HEK293 (cell line): ENCODE measurements at regions not wholly inside any gene's neighbourhood (a gene's known extent, or its start where the extent isn't known, plus 50 kb on each side); places are given as distances from the start of the nearest gene placed in this dataset.

ENCODE experiments used
- CTCF ChIA-PET: fragments of 350-600 bp; formaldehyde crosslinking; extraction: SDS; loops from one replicate; lab custom pipeline; 2021; ENCODE audit warnings: antibody characterized with exemption; lab: Yijun Ruan, JAX
- POLR2A ChIA-PET: fragments of 300-600 bp; formaldehyde crosslinking; extraction: SDS; loops from one replicate; lab custom pipeline; 2020; ENCODE audit warnings: antibody characterized with exemption, inconsistent platforms; lab: Yijun Ruan, JAX
- H3K27ac ChIP-seq: fragments of 200-500 bp; sonication (Bioruptor generic); 2 replicates; pipeline ENCODE4 v1.5.1; 2014; ENCODE audit warnings: low read depth, low read length, control low read depth, inconsistent platforms; ENCODE audit errors: extremely low read depth
- H3K36me3 ChIP-seq, 2 experiments: fragments of 200-500 bp in 1 of 2; sonication (Bioruptor generic) in 1 of 2; 1 replicate in 1 of 2; 2 replicates in 1 of 2; pipeline ENCODE4 v1.5.1; 2014 to 2017; ENCODE audit warnings: inconsistent platforms in 2 of 2, low read length in 2 of 2; ENCODE audit not compliant: control insufficient read depth in 2 of 2, insufficient read depth in 1 of 2
- H3K4me1 ChIP-seq: fragments of 200-500 bp; sonication (Bioruptor generic); 2 replicates; pipeline ENCODE4 v1.5.1; 2014; ENCODE audit warnings: mild to moderate bottlenecking, low read length, inconsistent platforms; ENCODE audit not compliant: control insufficient read depth, insufficient read depth
- H3K4me3 ChIP-seq: 2 replicates; pipeline ENCODE4 v1.5.1; 2011; ENCODE audit warnings: low read depth, mild to moderate bottlenecking, control low read depth, low read length, moderate library complexity
- H3K9me3 ChIP-seq: fragments of 200-500 bp; sonication (Bioruptor generic); 2 replicates; pipeline ENCODE4 v1.5.1; 2014; ENCODE audit warnings: low read depth, low read length, inconsistent platforms; ENCODE audit not compliant: control insufficient read depth, insufficient read depth
- RBAK ChIP-seq: fragments of 450-650 bp; formaldehyde crosslinking; IDR thresholded peaks from 2 replicates; pipeline ENCODE4 v1.5.1; 2016; ENCODE audit warnings: missing biosample characterization, missing genetic modification characterization
- REPIN1 ChIP-seq: fragments of 450-650 bp; formaldehyde crosslinking; IDR thresholded peaks from 2 replicates; pipeline ENCODE4 v1.5.1; 2017; ENCODE audit warnings: missing biosample characterization, missing genetic modification characterization, low read depth
- SCRT1 ChIP-seq: fragments of 450-650 bp; formaldehyde crosslinking; IDR thresholded peaks from 2 replicates; pipeline ENCODE4 v1.5.1; 2016; ENCODE audit warnings: missing biosample characterization, missing genetic modification characterization, borderline replicate concordance
- ZNF266 ChIP-seq: fragments of 450-650 bp; formaldehyde crosslinking; IDR thresholded peaks from 2 replicates; pipeline ENCODE4 v1.5.1; 2016; ENCODE audit warnings: missing biosample characterization, missing genetic modification characterization, low read depth
- ZNF366 ChIP-seq: fragments of 450-650 bp; formaldehyde crosslinking; conservative IDR thresholded peaks from 2 replicates; pipeline ENCODE4 v1.5.1; 2016; ENCODE audit warnings: missing biosample characterization, missing genetic modification characterization
- ZNF544 ChIP-seq: fragments of 450-650 bp; formaldehyde crosslinking; IDR thresholded peaks from 2 replicates; pipeline ENCODE4 v1.5.0; 2017; ENCODE audit warnings: missing biosample characterization, missing genetic modification characterization
- ZNF571 ChIP-seq: fragments of 450-650 bp; formaldehyde crosslinking; IDR thresholded peaks from 2 replicates; pipeline ENCODE4 v1.5.0; 2017; ENCODE audit warnings: missing biosample characterization, missing genetic modification characterization
- ZNF600 ChIP-seq: fragments of 450-650 bp; formaldehyde crosslinking; IDR thresholded peaks from 2 replicates; pipeline ENCODE4 v1.5.1; 2016; ENCODE audit warnings: missing biosample characterization, missing genetic modification characterization
- ZNF621 ChIP-seq: fragments of 450-650 bp; formaldehyde crosslinking; IDR thresholded peaks from 2 replicates; pipeline ENCODE4 v1.5.1; 2017; ENCODE audit warnings: missing biosample characterization, missing genetic modification characterization
- ZNF76 ChIP-seq: fragments of 450-650 bp; formaldehyde crosslinking; IDR thresholded peaks from 2 replicates; pipeline ENCODE4; 2016; ENCODE audit warnings: low read depth, missing biosample characterization, missing genetic modification characterization, borderline replicate concordance
- ZNF768 ChIP-seq: fragments of 450-650 bp; formaldehyde crosslinking; IDR thresholded peaks from 2 replicates; pipeline ENCODE4 v1.5.1; 2018; ENCODE audit warnings: missing biosample characterization, mild to moderate bottlenecking, missing genetic modification characterization
- ZNF837 ChIP-seq: fragments of 450-650 bp; formaldehyde crosslinking; IDR thresholded peaks from 2 replicates; pipeline ENCODE4 v1.5.1; 2016; ENCODE audit warnings: missing biosample characterization, missing genetic modification characterization
- TF ChIP-seq, protein P1 (sequence below): fragments of 450-650 bp; formaldehyde crosslinking; IDR thresholded peaks from 2 replicates; pipeline ENCODE4 v1.5.1; 2017; ENCODE audit warnings: missing biosample characterization, missing genetic modification characterization
- TF ChIP-seq, protein P2 (sequence below): fragments of 450-650 bp; IDR thresholded peaks from 2 replicates; pipeline ENCODE4 v1.5.1; 2018; ENCODE audit warnings: missing biosample characterization, mild to moderate bottlenecking, missing genetic modification characterization
- TF ChIP-seq, protein P3 (sequence below): sonication (generic); formaldehyde crosslinking; IDR thresholded peaks from 2 replicates; pipeline ENCODE4 v1.8.1; 2022; ENCODE audit warnings: mild to moderate bottlenecking, moderate library complexity, missing genetic modification reagents
- TF ChIP-seq, protein P4 (sequence below): fragments of 450-650 bp; formaldehyde crosslinking; IDR thresholded peaks from 2 replicates; pipeline ENCODE4 v1.5.1; 2016; ENCODE audit warnings: missing biosample characterization, missing genetic modification characterization, borderline replicate concordance
- TF ChIP-seq, protein P5 (sequence below): fragments of 450-650 bp; formaldehyde crosslinking; IDR thresholded peaks from 2 replicates; pipeline ENCODE4 v1.5.1; 2016; ENCODE audit warnings: missing biosample characterization, missing genetic modification characterization

DNA sequence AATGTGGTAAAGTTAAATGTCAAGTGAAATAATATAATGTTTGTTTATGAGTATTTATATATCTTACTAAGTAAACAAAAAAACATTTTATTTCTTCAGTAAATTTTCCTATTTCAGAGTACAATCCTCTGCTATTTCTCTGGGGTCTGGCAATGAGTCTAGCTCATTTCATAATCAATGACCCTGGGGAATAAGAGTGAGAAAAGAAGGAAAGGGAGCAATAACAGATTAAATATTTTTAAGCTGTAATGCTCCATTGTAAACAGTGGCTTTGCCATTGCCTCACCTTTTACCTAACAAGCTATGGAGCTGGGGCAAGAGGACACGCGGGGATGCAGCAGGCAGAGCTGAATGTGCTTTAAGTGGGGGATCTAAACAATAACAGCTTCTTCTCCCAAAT is 1071.9 kb downstream of the FLRT2 start:
- no peaks in the 10 kb centered on the region for H3K4me1 ChIP-seq
- CTCF ChIA-PET = no interaction called here
- no peaks in the 10 kb centered on the region for H3K9me3 ChIP-seq
- POLR2A ChIA-PET = no interaction called here
- no peak overlapping the region for H3K4me3 ChIP-seq
- TF ChIP-seq ZNF837 (tag by site-specific recombination) (no peak), ZNF621 (tag by site-specific recombination) (no peak), ZNF544 (no peak)
- TF ChIP-seq, protein P1, sequence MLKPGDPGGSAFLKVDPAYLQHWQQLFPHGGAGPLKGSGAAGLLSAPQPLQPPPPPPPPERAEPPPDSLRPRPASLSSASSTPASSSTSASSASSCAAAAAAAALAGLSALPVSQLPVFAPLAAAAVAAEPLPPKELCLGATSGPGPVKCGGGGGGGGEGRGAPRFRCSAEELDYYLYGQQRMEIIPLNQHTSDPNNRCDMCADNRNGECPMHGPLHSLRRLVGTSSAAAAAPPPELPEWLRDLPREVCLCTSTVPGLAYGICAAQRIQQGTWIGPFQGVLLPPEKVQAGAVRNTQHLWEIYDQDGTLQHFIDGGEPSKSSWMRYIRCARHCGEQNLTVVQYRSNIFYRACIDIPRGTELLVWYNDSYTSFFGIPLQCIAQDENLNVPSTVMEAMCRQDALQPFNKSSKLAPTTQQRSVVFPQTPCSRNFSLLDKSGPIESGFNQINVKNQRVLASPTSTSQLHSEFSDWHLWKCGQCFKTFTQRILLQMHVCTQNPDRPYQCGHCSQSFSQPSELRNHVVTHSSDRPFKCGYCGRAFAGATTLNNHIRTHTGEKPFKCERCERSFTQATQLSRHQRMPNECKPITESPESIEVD = no peak
- TF ChIP-seq, all 188 proteins: peak for 0
- H3K36me3 ChIP-seq = no peaks in the 10 kb centered on the region
- no peak overlapping the region for H3K27ac ChIP-seq

DNA sequence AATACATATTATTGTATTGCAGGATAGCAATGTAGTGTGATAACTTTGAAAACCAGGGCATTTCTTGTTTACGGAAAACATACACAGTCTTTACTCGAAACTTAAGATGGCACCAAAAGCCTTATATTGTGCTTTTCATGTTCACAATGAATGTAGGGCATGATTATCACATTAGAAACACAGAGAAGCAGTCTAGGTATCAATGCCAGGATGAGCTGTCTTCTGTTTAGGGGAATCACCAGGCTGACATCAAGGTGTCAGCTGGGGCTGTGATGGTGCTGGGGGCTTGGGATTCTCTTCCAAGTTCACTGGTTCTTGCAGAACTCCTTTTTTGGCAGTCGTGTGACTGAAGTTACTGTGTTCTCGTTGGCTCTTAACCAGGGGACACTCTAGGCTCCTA is 1067.3 kb downstream of the FLRT2 start:
- Histone ChIP-seq H3K36me3 (no peaks in the 10 kb centered on the region), H3K4me3 (no peak overlapping the region), H3K9me3 (no peaks in the 10 kb centered on the region), H3K27ac (no peak overlapping the region), H3K4me1 (no peaks in the 10 kb centered on the region)
- ChIA-PET POLR2A (no interaction called here), CTCF (no interaction called here)
- no peak for TF ChIP-seq ZNF571
- TF ChIP-seq ZNF76 (tag by site-specific recombination) = no peak

DNA sequence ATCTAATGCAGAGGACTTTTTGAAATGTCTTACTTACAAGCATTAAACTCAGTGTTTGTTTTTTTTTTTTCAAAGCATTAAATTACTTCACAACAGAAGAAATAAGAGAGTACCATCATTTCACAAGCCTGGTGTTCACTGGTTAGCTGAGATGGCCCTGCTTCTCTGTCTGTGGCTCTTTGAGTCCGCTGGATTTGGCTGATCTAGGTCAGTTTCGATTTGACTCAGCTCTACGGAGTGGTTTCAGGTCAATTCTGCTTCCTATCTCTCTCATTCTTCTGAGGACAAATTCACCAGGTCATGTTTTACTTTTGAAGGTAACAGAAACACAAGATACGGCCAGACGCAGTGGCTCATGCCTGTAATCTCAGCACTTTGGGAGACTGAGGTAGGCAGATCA is 1066.1 kb downstream of the FLRT2 start:
- H3K36me3 ChIP-seq = no peaks in the 10 kb centered on the region
- no peaks in the 10 kb centered on the region for H3K4me1 ChIP-seq
- POLR2A ChIA-PET = no interaction called here
- no peak overlapping the region for H3K27ac ChIP-seq
- CTCF ChIA-PET = no interaction called here
- no peak overlapping the region for H3K4me3 ChIP-seq
- no peak for TF ChIP-seq ZNF266 (tag by site-specific recombination)
- TF ChIP-seq, protein P2, sequence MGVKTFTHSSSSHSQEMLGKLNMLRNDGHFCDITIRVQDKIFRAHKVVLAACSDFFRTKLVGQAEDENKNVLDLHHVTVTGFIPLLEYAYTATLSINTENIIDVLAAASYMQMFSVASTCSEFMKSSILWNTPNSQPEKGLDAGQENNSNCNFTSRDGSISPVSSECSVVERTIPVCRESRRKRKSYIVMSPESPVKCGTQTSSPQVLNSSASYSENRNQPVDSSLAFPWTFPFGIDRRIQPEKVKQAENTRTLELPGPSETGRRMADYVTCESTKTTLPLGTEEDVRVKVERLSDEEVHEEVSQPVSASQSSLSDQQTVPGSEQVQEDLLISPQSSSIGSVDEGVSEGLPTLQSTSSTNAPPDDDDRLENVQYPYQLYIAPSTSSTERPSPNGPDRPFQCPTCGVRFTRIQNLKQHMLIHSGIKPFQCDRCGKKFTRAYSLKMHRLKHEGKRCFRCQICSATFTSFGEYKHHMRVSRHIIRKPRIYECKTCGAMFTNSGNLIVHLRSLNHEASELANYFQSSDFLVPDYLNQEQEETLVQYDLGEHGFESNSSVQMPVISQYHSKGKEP (tag by site-specific recombination) = no peak
- TF ChIP-seq, protein P3, sequence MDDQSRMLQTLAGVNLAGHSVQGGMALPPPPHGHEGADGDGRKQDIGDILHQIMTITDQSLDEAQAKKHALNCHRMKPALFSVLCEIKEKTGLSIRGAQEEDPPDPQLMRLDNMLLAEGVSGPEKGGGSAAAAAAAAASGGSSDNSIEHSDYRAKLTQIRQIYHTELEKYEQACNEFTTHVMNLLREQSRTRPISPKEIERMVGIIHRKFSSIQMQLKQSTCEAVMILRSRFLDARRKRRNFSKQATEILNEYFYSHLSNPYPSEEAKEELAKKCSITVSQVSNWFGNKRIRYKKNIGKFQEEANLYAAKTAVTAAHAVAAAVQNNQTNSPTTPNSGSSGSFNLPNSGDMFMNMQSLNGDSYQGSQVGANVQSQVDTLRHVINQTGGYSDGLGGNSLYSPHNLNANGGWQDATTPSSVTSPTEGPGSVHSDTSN (CRISPR knock-in tag) = no peak
- TF ChIP-seq, protein P4, sequence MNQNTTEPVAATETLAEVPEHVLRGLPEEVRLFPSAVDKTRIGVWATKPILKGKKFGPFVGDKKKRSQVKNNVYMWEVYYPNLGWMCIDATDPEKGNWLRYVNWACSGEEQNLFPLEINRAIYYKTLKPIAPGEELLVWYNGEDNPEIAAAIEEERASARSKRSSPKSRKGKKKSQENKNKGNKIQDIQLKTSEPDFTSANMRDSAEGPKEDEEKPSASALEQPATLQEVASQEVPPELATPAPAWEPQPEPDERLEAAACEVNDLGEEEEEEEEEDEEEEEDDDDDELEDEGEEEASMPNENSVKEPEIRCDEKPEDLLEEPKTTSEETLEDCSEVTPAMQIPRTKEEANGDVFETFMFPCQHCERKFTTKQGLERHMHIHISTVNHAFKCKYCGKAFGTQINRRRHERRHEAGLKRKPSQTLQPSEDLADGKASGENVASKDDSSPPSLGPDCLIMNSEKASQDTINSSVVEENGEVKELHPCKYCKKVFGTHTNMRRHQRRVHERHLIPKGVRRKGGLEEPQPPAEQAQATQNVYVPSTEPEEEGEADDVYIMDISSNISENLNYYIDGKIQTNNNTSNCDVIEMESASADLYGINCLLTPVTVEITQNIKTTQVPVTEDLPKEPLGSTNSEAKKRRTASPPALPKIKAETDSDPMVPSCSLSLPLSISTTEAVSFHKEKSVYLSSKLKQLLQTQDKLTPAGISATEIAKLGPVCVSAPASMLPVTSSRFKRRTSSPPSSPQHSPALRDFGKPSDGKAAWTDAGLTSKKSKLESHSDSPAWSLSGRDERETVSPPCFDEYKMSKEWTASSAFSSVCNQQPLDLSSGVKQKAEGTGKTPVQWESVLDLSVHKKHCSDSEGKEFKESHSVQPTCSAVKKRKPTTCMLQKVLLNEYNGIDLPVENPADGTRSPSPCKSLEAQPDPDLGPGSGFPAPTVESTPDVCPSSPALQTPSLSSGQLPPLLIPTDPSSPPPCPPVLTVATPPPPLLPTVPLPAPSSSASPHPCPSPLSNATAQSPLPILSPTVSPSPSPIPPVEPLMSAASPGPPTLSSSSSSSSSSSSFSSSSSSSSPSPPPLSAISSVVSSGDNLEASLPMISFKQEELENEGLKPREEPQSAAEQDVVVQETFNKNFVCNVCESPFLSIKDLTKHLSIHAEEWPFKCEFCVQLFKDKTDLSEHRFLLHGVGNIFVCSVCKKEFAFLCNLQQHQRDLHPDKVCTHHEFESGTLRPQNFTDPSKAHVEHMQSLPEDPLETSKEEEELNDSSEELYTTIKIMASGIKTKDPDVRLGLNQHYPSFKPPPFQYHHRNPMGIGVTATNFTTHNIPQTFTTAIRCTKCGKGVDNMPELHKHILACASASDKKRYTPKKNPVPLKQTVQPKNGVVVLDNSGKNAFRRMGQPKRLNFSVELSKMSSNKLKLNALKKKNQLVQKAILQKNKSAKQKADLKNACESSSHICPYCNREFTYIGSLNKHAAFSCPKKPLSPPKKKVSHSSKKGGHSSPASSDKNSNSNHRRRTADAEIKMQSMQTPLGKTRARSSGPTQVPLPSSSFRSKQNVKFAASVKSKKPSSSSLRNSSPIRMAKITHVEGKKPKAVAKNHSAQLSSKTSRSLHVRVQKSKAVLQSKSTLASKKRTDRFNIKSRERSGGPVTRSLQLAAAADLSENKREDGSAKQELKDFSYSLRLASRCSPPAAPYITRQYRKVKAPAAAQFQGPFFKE = no peak
- TF ChIP-seq ZNF366 = no peak
- no peak for TF ChIP-seq SCRT1 (tag by site-specific recombination)
- TF ChIP-seq, protein P5, sequence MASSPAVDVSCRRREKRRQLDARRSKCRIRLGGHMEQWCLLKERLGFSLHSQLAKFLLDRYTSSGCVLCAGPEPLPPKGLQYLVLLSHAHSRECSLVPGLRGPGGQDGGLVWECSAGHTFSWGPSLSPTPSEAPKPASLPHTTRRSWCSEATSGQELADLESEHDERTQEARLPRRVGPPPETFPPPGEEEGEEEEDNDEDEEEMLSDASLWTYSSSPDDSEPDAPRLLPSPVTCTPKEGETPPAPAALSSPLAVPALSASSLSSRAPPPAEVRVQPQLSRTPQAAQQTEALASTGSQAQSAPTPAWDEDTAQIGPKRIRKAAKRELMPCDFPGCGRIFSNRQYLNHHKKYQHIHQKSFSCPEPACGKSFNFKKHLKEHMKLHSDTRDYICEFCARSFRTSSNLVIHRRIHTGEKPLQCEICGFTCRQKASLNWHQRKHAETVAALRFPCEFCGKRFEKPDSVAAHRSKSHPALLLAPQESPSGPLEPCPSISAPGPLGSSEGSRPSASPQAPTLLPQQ = no peak
- TF ChIP-seq REPIN1 (tag by site-specific recombination) = no peak
- no peak for TF ChIP-seq RBAK (tag by site-specific recombination)
- no peak for TF ChIP-seq ZNF768 (tag by site-specific recombination)
- TF ChIP-seq ZNF600 = no peak
- H3K9me3 ChIP-seq = no peaks in the 10 kb centered on the region
